WTC11 (cell line): ENCODE measurements at regions not wholly inside any gene's neighbourhood (a gene's known extent, or its start where the extent isn't known, plus 50 kb on each side); places are given as distances from the start of the nearest gene placed in this dataset.

ENCODE experiments used
- ATAC-seq: fragments of 200-7000 bp; cut with Tn5 transposase; 2 replicates; pipeline ENCODE4 v1.10.0; 2021; ENCODE audit warnings: mild to moderate bottlenecking, moderate library complexity
- CTCF ChIA-PET: fragments of 300-600 bp; sonication (Branson Sonifier 250); formaldehyde crosslinking; loops from one replicate; lab custom pipeline; 2021; ENCODE audit warnings: antibody characterized with exemption; lab: Charles Lee
- POLR2A ChIA-PET: fragments of 350-600 bp; sonication (Branson Sonifier 250); formaldehyde crosslinking; loops from one replicate; lab custom pipeline; 2021; ENCODE audit warnings: antibody characterized with exemption; lab: Charles Lee
- DNase-seq: peaks from one replicate; pipeline ENCODE4 v3.0.0; 2021; ENCODE audit warnings: low spot score
- H3K27ac Mint-ChIP-seq: 2 replicates; pipeline ENCODE4 v1.8.0; 2021; ENCODE audit warnings: mixed read lengths
- H3K27me3 Mint-ChIP-seq: 2 replicates; pipeline ENCODE4 v1.8.0; 2021; ENCODE audit warnings: low read depth, mild to moderate bottlenecking, moderate library complexity, mixed read lengths
- H3K36me3 Mint-ChIP-seq: 2 replicates; pipeline ENCODE4 v1.8.0; 2021; ENCODE audit warnings: mixed read lengths
- H3K4me1 Mint-ChIP-seq: 2 replicates; pipeline ENCODE4 v1.8.0; 2022; ENCODE audit warnings: mixed read lengths
- H3K4me3 Mint-ChIP-seq: 2 replicates; pipeline ENCODE4 v1.8.0; 2021; ENCODE audit warnings: mild to moderate bottlenecking, moderate library complexity, mixed read lengths
- H3K9me3 Mint-ChIP-seq: 2 replicates; pipeline ENCODE4 v1.8.0; 2021; ENCODE audit warnings: mixed read lengths
- ELF4 ChIP-seq: sonication (generic); formaldehyde crosslinking; IDR thresholded peaks from 2 replicates; pipeline ENCODE4 v1.8.1; 2022; ENCODE audit warnings: low read depth, mild to moderate bottlenecking, moderate library complexity, missing genetic modification reagents
- FOXP1 ChIP-seq: sonication (generic); formaldehyde crosslinking; IDR thresholded peaks from 2 replicates; pipeline ENCODE4 v1.8.0; 2022; ENCODE audit warnings: missing genetic modification reagents, mild to moderate bottlenecking, moderate library complexity, borderline replicate concordance
- GABPB1 ChIP-seq: sonication (generic); formaldehyde crosslinking; IDR thresholded peaks from 2 replicates; pipeline ENCODE4 v1.8.1; 2023; ENCODE audit warnings: mild to moderate bottlenecking, missing genetic modification reagents
- IRF2 ChIP-seq: sonication (generic); formaldehyde crosslinking; IDR thresholded peaks from 2 replicates; pipeline ENCODE4 v1.8.0; 2022; ENCODE audit warnings: low read depth, missing genetic modification reagents, borderline replicate concordance
- JUN ChIP-seq: sonication (generic); formaldehyde crosslinking; IDR thresholded peaks from 2 replicates; pipeline ENCODE4 v1.8.0; 2023; ENCODE audit warnings: mild to moderate bottlenecking, missing genetic modification reagents
- NFYB ChIP-seq: sonication (generic); formaldehyde crosslinking; conservative IDR thresholded peaks from 2 replicates; pipeline ENCODE4 v1.8.0; 2022; ENCODE audit warnings: low read depth, missing genetic modification reagents
- SP1 ChIP-seq: sonication (generic); formaldehyde crosslinking; conservative IDR thresholded peaks from 2 replicates; pipeline ENCODE4 v1.8.1; 2022; ENCODE audit warnings: missing genetic modification reagents
- TCF7 ChIP-seq: sonication (generic); formaldehyde crosslinking; IDR thresholded peaks from 2 replicates; pipeline ENCODE4 v1.8.0; 2022; ENCODE audit warnings: mild to moderate bottlenecking, low read depth, missing genetic modification reagents, moderate library complexity
- ZNF121 ChIP-seq: sonication (generic); formaldehyde crosslinking; IDR thresholded peaks from 2 replicates; pipeline ENCODE4 v1.8.0; 2023; ENCODE audit warnings: missing genetic modification reagents
- ZNF396 ChIP-seq: fragments of 250-450 bp; sonication (Bioruptor Pico); IDR thresholded peaks from 2 replicates; pipeline ENCODE4 v1.8.0; 2021; ENCODE audit warnings: mild to moderate bottlenecking, moderate library complexity, borderline replicate concordance
- ZNF416 ChIP-seq: fragments of 250-450 bp; sonication (Bioruptor Pico); IDR thresholded peaks from 2 replicates; pipeline ENCODE4 v1.9.0; 2021; ENCODE audit warnings: mild to moderate bottlenecking, inconsistent platforms
- ZNF423 ChIP-seq: fragments of 250-450 bp; sonication (Bioruptor Pico); IDR thresholded peaks from 2 replicates; pipeline ENCODE4 v2.1.2; 2022; ENCODE audit warnings: mild to moderate bottlenecking, moderate library complexity
- TF ChIP-seq, protein P1 (sequence below): sonication (generic); formaldehyde crosslinking; conservative IDR thresholded peaks from 2 replicates; pipeline ENCODE4 v1.8.1; 2023; ENCODE audit warnings: mild to moderate bottlenecking, low read depth, missing genetic modification reagents, moderate library complexity
- TF ChIP-seq, protein P2 (sequence below): fragments of 250-450 bp; sonication (Bioruptor Pico); conservative IDR thresholded peaks from 2 replicates; pipeline ENCODE4 v1.9.0; 2021; ENCODE audit warnings: mild to moderate bottlenecking
- TF ChIP-seq, protein P3 (sequence below): sonication (generic); formaldehyde crosslinking; IDR thresholded peaks from 2 replicates; pipeline ENCODE4 v1.8.1; 2022; ENCODE audit warnings: mild to moderate bottlenecking, moderate library complexity, missing genetic modification reagents
- TF ChIP-seq, protein P4 (sequence below): fragments of 250-450 bp; sonication (Bioruptor Pico); IDR thresholded peaks from 2 replicates; pipeline ENCODE4 v1.8.0; 2021; ENCODE audit warnings: mild to moderate bottlenecking
- TF ChIP-seq, protein P5 (sequence below): sonication (generic); formaldehyde crosslinking; IDR thresholded peaks from 2 replicates; pipeline ENCODE4 v1.8.1; 2023; ENCODE audit warnings: mild to moderate bottlenecking, missing genetic modification reagents
- TF ChIP-seq, protein P6 (sequence below): sonication (generic); formaldehyde crosslinking; IDR thresholded peaks from 2 replicates; pipeline ENCODE4 v1.8.0; 2022; ENCODE audit warnings: mild to moderate bottlenecking, missing genetic modification reagents
- TF ChIP-seq, protein P7 (sequence below): sonication (generic); formaldehyde crosslinking; IDR thresholded peaks from 2 replicates; pipeline ENCODE4 v1.8.1; 2023; ENCODE audit warnings: mild to moderate bottlenecking, moderate library complexity, missing genetic modification reagents
- TF ChIP-seq, protein P8 (sequence below): sonication (generic); formaldehyde crosslinking; IDR thresholded peaks from 2 replicates; pipeline ENCODE4 v1.8.0; 2022; ENCODE audit warnings: mild to moderate bottlenecking, missing genetic modification reagents

DNA sequence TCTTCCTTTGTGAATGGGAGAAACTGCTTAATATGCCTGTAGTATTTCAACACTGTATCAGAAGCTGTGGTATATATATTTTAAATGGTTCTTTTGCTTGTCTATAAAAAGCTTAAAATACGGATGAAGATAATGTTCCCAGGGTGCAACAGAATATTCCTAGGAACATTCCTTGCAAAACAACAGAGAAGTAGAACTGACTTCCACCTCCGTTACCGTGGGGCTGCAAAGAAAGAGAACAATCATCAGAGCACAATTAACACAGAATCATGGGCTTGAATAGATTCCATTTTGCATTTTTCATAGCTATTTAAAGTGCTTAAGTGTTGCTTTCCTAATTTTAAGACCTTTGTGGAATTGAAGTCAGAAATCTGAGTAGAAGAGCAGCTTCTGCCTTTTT lies 1227.7 kb downstream of the EFNB2 start:
- ChIA-PET CTCF (no interaction called here), POLR2A (no interaction called here)
- DNase-seq (no peak), ATAC-seq (no peak)
- peaks cover 11% of the 10 kb centered on the region for H3K9me3 Mint-ChIP-seq
- no peaks in the 10 kb centered on the region for H3K27me3 Mint-ChIP-seq
- TF ChIP-seq, protein P1, sequence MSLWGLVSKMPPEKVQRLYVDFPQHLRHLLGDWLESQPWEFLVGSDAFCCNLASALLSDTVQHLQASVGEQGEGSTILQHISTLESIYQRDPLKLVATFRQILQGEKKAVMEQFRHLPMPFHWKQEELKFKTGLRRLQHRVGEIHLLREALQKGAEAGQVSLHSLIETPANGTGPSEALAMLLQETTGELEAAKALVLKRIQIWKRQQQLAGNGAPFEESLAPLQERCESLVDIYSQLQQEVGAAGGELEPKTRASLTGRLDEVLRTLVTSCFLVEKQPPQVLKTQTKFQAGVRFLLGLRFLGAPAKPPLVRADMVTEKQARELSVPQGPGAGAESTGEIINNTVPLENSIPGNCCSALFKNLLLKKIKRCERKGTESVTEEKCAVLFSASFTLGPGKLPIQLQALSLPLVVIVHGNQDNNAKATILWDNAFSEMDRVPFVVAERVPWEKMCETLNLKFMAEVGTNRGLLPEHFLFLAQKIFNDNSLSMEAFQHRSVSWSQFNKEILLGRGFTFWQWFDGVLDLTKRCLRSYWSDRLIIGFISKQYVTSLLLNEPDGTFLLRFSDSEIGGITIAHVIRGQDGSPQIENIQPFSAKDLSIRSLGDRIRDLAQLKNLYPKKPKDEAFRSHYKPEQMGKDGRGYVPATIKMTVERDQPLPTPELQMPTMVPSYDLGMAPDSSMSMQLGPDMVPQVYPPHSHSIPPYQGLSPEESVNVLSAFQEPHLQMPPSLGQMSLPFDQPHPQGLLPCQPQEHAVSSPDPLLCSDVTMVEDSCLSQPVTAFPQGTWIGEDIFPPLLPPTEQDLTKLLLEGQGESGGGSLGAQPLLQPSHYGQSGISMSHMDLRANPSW (CRISPR knock-in tag) = no peak
- TF ChIP-seq, protein P2, sequence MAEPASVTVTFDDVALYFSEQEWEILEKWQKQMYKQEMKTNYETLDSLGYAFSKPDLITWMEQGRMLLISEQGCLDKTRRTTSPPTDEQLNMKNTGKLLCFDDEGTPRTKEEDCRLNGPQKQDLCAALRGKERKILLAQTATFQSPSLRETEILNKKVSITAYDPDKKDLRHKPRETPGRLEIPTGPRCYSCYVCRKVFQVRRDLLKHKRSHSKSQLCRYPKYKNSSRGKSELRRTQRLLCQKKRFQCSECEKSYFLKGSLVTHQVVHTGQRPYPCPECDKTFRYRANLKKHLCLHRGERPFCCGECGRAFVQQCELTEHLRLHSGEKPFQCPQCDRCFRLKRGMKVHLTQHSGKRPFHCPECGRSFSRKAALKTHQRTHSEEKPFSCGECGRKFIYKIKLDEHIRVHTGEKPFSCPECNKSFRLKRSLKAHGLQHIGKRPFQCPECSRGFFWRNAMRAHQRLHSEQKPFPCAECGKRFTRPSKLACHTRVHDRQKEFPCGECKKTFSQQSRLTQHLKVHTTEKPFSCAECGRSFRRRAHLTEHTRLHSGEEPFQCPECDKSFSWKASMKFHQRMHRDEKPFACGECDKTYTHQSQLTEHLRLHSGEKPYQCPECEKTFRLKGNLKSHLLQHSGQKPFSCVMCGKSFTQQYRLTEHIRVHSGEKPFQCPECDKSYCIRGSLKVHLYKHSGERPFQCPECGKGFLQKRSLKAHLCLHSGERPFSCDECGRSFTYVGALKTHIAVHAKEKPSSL = no peak
- TF ChIP-seq NFYB (CRISPR knock-in tag) (no peak), ZNF416 (CRISPR knock-in tag) (no peak), ZNF121 (no peak), SP1 (CRISPR knock-in tag) (no peak), ZNF423 (CRISPR knock-in tag) (no peak), TCF7 (CRISPR knock-in tag) (no peak)
- TF ChIP-seq, protein P3, sequence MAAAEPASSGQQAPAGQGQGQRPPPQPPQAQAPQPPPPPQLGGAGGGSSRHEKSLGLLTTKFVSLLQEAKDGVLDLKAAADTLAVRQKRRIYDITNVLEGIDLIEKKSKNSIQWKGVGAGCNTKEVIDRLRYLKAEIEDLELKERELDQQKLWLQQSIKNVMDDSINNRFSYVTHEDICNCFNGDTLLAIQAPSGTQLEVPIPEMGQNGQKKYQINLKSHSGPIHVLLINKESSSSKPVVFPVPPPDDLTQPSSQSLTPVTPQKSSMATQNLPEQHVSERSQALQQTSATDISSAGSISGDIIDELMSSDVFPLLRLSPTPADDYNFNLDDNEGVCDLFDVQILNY = no peak
- TF ChIP-seq, protein P4, sequence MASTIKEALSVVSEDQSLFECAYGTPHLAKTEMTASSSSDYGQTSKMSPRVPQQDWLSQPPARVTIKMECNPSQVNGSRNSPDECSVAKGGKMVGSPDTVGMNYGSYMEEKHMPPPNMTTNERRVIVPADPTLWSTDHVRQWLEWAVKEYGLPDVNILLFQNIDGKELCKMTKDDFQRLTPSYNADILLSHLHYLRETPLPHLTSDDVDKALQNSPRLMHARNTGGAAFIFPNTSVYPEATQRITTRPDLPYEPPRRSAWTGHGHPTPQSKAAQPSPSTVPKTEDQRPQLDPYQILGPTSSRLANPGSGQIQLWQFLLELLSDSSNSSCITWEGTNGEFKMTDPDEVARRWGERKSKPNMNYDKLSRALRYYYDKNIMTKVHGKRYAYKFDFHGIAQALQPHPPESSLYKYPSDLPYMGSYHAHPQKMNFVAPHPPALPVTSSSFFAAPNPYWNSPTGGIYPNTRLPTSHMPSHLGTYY (CRISPR knock-in tag) = no peak
- no peak overlapping the region for H3K4me3 Mint-ChIP-seq
- H3K4me1 Mint-ChIP-seq = 0 out of 2 replicates have a peak, but pooled peaks cover 4% of the 10 kb centered on the region
- H3K27ac Mint-ChIP-seq = no peak overlapping the region
- peaks cover 3% of the 10 kb centered on the region; the same call in 1 of the 2 replicates for H3K36me3 Mint-ChIP-seq

DNA sequence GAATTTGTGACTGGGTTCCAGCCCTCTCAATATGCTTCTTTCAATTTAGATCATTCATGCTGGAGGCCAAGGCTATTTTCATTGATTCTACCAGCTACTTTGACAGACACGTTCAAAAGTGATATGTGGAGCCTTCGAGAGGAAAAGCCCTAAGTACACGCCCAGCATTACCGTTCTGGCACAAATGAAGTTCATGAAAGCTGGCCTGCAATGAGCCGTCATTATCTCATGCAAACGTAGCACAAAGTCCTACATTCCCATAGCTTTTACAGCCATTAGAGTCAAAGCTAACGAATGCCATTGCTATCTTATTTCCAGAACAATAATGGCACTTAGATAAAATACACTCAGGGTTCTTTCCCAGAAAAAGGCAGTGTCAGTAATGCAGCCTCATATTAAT lies 1237.6 kb downstream of the EFNB2 start:
- Mint-ChIP-seq H3K9me3 (peaks cover 10% of the 10 kb centered on the region), H3K36me3 (no peaks in the 10 kb centered on the region), H3K4me1 (no peaks in the 10 kb centered on the region), H3K4me3 (no peak overlapping the region), H3K27ac (no peak overlapping the region), H3K27me3 (no peaks in the 10 kb centered on the region)
- DNase-seq (no peak), ATAC-seq (no peak)
- ChIA-PET POLR2A (no interaction called here), CTCF (no interaction called here)
- TF ChIP-seq, protein P5, sequence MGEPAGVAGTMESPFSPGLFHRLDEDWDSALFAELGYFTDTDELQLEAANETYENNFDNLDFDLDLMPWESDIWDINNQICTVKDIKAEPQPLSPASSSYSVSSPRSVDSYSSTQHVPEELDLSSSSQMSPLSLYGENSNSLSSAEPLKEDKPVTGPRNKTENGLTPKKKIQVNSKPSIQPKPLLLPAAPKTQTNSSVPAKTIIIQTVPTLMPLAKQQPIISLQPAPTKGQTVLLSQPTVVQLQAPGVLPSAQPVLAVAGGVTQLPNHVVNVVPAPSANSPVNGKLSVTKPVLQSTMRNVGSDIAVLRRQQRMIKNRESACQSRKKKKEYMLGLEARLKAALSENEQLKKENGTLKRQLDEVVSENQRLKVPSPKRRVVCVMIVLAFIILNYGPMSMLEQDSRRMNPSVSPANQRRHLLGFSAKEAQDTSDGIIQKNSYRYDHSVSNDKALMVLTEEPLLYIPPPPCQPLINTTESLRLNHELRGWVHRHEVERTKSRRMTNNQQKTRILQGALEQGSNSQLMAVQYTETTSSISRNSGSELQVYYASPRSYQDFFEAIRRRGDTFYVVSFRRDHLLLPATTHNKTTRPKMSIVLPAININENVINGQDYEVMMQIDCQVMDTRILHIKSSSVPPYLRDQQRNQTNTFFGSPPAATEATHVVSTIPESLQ (CRISPR knock-in tag) = no peak
- TF ChIP-seq FOXP1 (CRISPR knock-in tag) = no peak
- TF ChIP-seq GABPB1 (CRISPR knock-in tag) = no peak
- no peak for TF ChIP-seq ZNF396 (CRISPR knock-in tag)
- no peak for TF ChIP-seq JUN (CRISPR knock-in tag)
- TF ChIP-seq, protein P6, sequence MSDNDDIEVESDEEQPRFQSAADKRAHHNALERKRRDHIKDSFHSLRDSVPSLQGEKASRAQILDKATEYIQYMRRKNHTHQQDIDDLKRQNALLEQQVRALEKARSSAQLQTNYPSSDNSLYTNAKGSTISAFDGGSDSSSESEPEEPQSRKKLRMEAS (CRISPR knock-in tag) = no peak
- TF ChIP-seq, protein P7, sequence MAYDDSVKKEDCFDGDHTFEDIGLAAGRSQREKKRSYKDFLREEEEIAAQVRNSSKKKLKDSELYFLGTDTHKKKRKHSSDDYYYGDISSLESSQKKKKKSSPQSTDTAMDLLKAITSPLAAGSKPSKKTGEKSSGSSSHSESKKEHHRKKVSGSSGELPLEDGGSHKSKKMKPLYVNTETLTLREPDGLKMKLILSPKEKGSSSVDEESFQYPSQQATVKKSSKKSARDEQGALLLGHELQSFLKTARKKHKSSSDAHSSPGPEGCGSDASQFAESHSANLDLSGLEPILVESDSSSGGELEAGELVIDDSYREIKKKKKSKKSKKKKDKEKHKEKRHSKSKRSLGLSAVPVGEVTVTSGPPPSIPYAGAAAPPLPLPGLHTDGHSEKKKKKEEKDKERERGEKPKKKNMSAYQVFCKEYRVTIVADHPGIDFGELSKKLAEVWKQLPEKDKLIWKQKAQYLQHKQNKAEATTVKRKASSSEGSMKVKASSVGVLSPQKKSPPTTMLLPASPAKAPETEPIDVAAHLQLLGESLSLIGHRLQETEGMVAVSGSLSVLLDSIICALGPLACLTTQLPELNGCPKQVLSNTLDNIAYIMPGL (CRISPR knock-in tag) = no peak
- no peak for TF ChIP-seq ELF4 (CRISPR knock-in tag)
- TF ChIP-seq, protein P8, sequence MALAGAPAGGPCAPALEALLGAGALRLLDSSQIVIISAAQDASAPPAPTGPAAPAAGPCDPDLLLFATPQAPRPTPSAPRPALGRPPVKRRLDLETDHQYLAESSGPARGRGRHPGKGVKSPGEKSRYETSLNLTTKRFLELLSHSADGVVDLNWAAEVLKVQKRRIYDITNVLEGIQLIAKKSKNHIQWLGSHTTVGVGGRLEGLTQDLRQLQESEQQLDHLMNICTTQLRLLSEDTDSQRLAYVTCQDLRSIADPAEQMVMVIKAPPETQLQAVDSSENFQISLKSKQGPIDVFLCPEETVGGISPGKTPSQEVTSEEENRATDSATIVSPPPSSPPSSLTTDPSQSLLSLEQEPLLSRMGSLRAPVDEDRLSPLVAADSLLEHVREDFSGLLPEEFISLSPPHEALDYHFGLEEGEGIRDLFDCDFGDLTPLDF (CRISPR knock-in tag) = no peak
- TF ChIP-seq IRF2 (CRISPR knock-in tag) = no peak
